HG03354 (cell line): ENCODE measurements at regions not wholly inside any gene's neighbourhood (a gene's known extent, or its start where the extent isn't known, plus 50 kb on each side); places are given as distances from the start of the nearest gene placed in this dataset.
"Not testable (repeated sequence)": the region's sequence is repeated elsewhere in the genome, so short reads cannot be mapped to it uniquely, and the experiment has no call there.

ENCODE experiments used
- ATAC-seq: cut with Tn5 transposase; IDR thresholded peaks from one replicate; pipeline ENCODE4 v1.9.1; 2021; ENCODE audit warnings: mild to moderate bottlenecking; ENCODE audit not compliant: unreplicated experiment, poor library complexity, severe bottlenecking

- ATAC-seq: no peak
Measured at GRCh38 chr3:30443756-30444673, 162.4 kb upstream of the TGFBR2 start.

- ATAC-seq: no peak
Measured at GRCh38 chr3:30448450-30449289, 157.7 kb upstream of the TGFBR2 start.

GRCh38 chr3:30449290-30449632, 157.1 kb upstream of the TGFBR2 start:
- no peak for ATAC-seq

GRCh38 chr3:30452446-30452845, 154.0 kb upstream of the TGFBR2 start:
- ATAC-seq: no peak

- no peak for ATAC-seq
Measured at GRCh38 chr3:30453360-30454039, 152.9 kb upstream of the TGFBR2 start.

GRCh38 chr3:30454636-30455035, 151.8 kb upstream of the TGFBR2 start:
- no peak for ATAC-seq

- ATAC-seq: not testable (repeated sequence)
Measured at GRCh38 chr3:30455112-30455511, 151.3 kb upstream of the TGFBR2 start.

GRCh38 chr3:30455840-30456239, 150.6 kb upstream of the TGFBR2 start:
- ATAC-seq: no peak

GRCh38 chr3:30456264-30456663, 150.1 kb upstream of the TGFBR2 start:
- no peak for ATAC-seq

- no peak for ATAC-seq
Measured at GRCh38 chr3:30457081-30457480, 149.3 kb upstream of the TGFBR2 start.

- no peak for ATAC-seq
Measured at GRCh38 chr3:30457726-30458125, 148.7 kb upstream of the TGFBR2 start.

GRCh38 chr3:30458376-30459171, 147.8 kb upstream of the TGFBR2 start:
- no peak for ATAC-seq

- ATAC-seq: no peak
Measured at GRCh38 chr3:30461311-30461710, 145.1 kb upstream of the TGFBR2 start.

- ATAC-seq: no peak
Measured at GRCh38 chr3:30462721-30463470, 143.5 kb upstream of the TGFBR2 start.

GRCh38 chr3:30464381-30464780, 142.0 kb upstream of the TGFBR2 start:
- no peak for ATAC-seq

GRCh38 chr3:30465454-30465853, 140.9 kb upstream of the TGFBR2 start:
- no peak for ATAC-seq

GRCh38 chr3:30467596-30468238, 138.7 kb upstream of the TGFBR2 start:
- no peak for ATAC-seq

GRCh38 chr3:30469133-30469532, 137.3 kb upstream of the TGFBR2 start:
- no peak for ATAC-seq
